NAMALWA (cell line): ENCODE measurements at regions not wholly inside any gene's neighbourhood (a gene's known extent, or its start where the extent isn't known, plus 50 kb on each side); places are given as distances from the start of the nearest gene placed in this dataset.
"Not testable (repeated sequence)": the region's sequence is repeated elsewhere in the genome, so short reads cannot be mapped to it uniquely, and the experiment has no call there.

ENCODE experiments used
- DNase-seq: peaks from one replicate; pipeline ENCODE4 v3.0.0-alpha.2; 2015; ENCODE audit warnings: low spot score

GRCh38 chr2:188787658-188788240, 186.4 kb upstream of the COL3A1 start:
- DNase-seq, result no peak

GRCh38 chr2:188788621-188789020, 185.6 kb upstream of the COL3A1 start:
- DNase-seq, result no peak

DNA sequence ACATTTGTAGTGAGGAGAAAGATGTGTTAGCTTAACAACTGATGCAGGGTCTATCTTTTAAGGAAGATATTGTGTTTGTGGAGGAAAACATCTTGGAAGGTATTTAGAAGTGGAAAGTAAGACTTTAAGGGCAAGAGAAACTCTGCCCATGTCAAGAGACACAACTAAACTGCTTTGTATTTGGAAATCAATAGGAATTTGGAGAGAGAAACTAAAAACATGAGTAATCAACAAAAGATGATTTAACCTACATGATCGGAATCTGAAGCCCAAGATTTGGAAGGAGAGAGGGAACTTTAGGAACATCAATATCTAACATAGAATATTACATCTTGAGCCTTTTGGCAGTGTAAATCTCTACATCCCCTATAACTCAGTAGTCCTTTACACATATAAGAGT, 184.2 kb upstream of the COL3A1 start:
- DNase-seq, result no peak

DNA sequence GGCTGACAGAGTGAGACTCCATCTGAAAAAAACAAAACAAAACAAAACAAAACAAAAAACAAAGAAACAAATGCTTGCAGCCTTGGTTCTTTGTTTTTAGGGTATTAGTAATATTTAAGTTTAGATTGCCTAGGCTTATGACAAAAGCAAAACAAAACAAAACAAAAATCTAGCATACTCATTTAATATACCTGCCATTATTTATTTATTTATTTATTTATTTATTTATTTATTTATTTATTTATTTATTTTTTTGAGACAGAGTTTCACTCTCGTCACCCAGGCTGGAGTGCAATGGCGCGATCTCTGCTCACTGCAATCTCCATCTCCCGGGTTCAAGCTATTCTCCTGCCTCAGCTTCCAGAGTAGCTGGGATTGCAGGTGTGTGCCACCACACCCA, 179.7 kb upstream of the COL3A1 start:
- DNase-seq, result not testable (repeated sequence)

DNA sequence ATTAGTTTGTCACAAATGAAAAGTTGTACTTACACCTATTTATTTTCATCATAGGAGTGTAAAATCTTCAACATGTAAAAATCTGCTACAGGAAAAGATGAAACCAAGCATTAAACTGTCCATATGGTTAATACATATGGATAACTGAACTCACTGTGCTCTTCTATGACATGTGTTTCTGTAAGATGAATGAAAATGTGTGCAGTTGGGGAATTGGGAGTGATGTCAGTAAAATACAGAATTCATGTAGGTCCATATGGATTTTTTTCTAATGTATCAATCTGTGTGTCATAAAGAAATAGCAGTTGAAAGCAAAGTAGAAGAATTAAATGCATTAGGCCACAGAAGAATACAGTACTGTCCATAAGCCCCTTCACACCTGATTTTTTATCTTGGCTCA, 178.4 kb upstream of the COL3A1 start:
- no peak for DNase-seq

- DNase-seq, result no peak
Measured at GRCh38 chr2:188797371-188797770, 176.8 kb upstream of the COL3A1 start.

- DNase-seq, result no peak
Measured at GRCh38 chr2:188798159-188798558, 176.0 kb upstream of the COL3A1 start.

- no peak for DNase-seq
Measured at GRCh38 chr2:188805219-188805618, 169.0 kb upstream of the COL3A1 start.

GRCh38 chr2:188808947-188809355, 165.2 kb upstream of the COL3A1 start:
- no peak for DNase-seq

DNA sequence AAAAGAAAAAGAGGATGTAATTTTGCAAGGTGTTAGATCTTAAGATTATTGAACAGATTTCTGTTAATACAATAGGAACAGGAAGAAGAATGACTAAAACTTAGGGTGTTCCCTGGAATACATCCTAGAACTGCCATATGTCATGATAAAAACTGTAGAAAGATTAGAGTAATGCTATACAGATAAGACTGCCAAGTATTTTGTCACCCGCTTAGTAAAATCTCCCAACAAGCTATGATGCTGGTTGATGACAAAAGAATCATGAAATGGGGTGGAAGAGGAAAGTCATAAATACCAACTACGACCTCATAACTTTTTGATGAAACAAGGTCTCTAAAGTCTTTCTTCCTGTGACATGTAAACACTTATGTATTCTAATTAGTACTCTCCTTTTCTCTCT, 163.6 kb upstream of the COL3A1 start:
- no peak for DNase-seq

DNA sequence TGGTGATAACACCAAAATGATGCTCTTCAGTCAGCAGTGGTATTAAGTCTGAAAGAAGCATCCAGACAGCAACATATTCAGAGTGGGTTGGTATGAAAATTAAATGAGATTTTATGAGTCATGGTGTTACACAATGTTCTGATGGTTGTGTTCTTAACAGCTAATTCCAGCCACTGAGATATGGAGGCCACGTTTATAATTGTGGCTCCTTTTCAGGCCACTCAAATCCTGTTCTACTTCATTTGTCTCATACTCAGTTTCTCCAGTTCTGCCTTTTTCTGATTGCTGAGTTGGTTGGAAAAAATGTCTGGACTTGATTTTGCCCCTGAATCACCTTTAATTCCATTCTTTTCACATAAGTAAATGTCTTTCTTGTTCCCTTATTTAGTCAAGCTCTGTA, 162.7 kb upstream of the COL3A1 start:
- no peak for DNase-seq

- no peak for DNase-seq
Measured at GRCh38 chr2:188813315-188813714, 160.9 kb upstream of the COL3A1 start.

GRCh38 chr2:188813857-188814256, 160.3 kb upstream of the COL3A1 start:
- no peak for DNase-seq

- no peak for DNase-seq
Measured at GRCh38 chr2:188819011-188819410, 155.2 kb upstream of the COL3A1 start.

- DNase-seq, result no peak
Measured at GRCh38 chr2:188819792-188820191, 154.4 kb upstream of the COL3A1 start.

DNA sequence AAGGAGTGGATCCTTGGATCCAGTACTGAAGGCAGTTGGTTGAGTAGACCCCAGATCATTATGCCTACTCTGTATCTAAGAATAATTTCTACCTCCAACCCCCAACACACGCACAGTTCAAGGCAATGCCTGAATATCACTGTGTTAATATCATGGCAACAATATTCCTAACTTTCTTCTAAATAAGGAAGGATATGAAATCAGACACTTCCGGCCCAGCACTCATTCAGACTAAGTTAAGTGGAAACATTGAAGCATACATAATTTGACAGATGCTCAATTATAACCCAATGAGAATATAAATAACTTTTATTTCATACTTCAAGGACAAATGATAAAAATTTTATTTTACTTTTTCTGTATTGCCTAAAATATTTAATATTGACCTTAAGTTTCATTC, 153.6 kb upstream of the COL3A1 start:
- no peak for DNase-seq

DNA sequence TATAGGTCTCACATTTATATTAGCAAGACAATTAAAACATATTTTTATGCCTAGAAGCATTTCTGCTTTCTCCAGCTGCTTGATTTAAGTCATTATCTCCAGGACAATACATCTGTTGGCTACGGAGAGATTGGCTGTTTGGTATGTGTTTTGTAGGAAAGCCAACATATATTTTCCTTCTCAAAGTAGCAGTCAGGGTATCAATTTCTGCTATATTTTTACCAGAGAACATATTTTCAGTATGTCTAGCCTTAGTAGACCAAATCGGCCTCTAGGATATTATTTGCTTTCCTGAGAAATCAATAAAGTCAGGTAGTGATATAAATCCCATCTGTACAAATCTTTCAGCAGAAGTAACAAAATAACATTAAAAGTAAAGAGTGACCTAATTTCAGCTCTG, 150.0 kb upstream of the COL3A1 start:
- no peak for DNase-seq

DNA sequence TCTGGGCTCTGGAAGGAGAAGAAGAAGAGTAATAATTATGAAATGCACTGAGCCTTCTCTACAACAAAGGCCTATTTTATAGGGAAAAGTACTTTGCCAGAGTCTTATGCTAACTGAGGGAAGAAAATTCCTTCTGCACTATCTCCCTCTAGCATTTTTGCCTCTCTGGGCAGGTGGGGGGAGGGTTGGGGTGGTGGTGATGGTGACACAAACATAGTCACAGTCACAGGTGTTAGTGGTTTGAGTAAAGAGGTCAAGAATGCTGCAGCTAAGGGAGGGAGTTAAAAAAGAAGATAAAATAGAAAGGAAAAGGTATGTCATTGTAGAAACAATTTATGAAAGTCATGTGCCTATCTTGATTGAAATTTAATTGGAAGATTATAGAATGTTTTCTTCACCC, 140.8 kb upstream of the COL3A1 start:
- no peak for DNase-seq

DNA sequence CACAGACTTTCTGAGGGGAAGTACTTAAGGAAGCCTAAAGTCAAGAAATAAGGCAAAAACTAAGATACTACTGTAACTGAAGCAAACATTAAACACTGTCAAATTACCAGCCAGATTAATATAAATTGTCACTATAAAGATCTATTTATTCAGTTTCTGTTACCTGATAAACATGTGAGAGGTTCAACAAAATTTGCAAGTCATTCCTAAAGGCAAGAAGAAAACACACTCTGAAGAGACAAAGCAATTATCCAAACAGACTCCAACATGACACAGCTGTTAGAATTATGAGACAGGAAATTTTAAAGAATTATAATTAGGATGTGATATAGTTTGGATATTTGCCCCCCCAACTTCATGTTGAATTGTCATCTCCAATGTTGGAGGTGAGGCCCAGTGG, 140.4 kb upstream of the COL3A1 start:
- no peak for DNase-seq

DNA sequence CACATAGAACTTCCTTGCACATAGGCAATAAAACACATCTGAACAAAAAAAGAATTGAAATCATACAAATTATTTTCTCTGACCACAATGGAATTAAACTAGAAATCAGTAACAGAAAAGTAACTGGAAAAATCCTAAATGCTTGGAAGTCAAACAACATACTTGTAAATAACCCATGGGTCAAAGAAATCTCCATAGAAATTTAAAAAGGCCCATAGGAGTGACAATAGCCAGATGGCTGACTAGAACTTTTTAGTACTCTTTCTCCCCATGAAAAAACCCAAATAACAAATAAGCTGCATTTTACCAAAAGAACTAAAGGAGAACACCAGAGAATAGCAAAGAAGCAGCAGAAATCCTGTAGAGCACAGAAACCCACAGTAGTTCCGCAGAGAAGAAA, 139.2 kb upstream of the COL3A1 start:
- no peak for DNase-seq

GRCh38 chr2:188835821-188836220, 138.4 kb upstream of the COL3A1 start:
- DNase-seq, result no peak

DNA sequence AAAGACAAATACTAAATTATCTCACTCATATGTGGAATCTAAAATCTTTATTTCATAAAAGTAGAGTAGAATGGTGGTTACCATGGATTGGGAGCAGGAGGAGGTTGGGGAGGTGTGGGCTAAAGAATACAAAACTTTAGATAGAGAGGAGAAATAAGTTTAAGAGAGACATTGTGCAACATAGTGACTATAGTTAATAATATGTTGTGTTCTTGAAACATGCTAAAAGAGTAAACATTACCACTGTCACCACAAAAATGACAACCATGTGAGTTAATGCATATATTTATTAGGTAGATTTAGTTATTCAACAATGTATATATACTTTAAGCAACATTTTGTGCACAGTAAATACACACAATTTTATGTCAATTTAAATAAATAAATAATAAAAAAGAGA, 128.5 kb upstream of the COL3A1 start:
- no peak for DNase-seq

DNA sequence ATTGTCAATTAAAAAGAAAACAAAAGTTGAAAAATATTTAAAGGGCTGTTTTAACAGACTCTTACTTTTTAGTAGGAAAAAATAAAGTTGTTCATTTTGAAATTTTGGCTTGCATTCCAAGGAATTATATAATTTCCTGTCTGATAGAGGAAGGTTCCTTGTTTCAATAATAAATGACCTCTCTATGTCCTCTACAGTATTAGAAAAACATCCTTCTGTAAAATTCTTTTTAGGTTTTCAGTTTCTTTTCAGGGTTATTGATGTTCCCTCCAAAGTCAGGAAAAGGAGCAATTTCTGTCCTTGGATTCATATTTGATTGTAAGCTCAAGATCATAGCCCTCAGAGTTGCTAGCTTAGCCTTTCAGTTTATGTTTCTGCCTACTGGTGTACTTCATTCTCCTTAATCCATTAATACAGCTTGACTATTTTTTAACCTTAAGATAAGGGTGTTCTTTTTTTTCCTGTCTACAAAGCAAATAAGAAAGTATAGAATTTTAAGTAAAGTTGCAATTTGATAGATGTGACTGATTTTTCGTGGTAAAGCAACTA, 125.2 kb upstream of the COL3A1 start:
- no peak for DNase-seq

DNA sequence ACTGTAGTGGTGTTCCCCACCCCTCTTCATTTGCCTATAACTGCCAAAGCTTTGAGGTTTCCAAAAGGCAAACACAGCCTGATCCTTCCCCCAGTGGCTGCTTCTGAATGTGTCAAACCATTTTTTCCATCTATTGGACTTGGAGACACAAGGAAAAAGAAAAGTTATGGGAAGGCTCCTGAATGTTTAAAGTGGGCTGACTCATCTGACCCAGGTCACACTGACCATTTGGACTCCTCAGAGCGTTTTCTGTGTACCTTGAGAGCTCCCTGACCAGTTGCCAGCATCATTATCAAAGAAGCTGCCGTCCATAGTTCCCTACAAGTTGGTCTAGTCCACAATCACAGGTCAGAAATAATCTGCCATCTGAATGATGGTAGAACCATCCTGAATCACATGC, 123.4 kb upstream of the COL3A1 start:
- no peak for DNase-seq

DNA sequence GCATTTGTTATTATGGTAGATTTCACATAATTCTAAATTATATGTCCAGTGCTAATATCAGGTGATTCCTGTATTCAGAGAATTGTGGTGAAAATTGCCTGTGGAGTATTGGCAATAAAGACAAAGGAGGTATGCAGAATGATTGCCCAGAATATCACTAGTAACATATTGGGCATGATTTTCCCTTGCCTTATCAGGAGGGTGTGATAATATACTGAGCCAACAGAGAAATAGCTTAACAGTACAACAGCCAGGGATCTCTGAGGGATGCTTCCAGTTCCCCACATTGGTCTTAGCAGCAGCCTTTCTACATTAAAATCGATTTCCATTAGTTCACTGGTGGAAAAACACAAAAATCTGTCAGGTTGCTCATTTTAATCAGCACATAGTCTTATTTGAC, 122.9 kb upstream of the COL3A1 start:
- DNase-seq, result no peak
